Activated CD4-positive, alpha-beta T cell treated with anti-CD3 and anti-CD28 coated beads, Interleukin-2, amount 50 U/mL, for 48 hours (primary cell): ENCODE measurements at regions not wholly inside any gene's neighbourhood (a gene's known extent, or its start where the extent isn't known, plus 50 kb on each side); places are given as distances from the start of the nearest gene placed in this dataset.

Source experiments
- DNase-seq, 2 experiments: peaks; one replicate each; pipeline ENCODE4 v3.0.0-alpha.2; 2020

- DNase-seq, result no peak
These were observed 531.4 kb downstream of the ZIC1 start for GRCh38 chr3:147940405-147941193.

GRCh38 chr3:147941969-147942368 lies 532.8 kb downstream of the ZIC1 start:
- DNase-seq, result no peak

DNA sequence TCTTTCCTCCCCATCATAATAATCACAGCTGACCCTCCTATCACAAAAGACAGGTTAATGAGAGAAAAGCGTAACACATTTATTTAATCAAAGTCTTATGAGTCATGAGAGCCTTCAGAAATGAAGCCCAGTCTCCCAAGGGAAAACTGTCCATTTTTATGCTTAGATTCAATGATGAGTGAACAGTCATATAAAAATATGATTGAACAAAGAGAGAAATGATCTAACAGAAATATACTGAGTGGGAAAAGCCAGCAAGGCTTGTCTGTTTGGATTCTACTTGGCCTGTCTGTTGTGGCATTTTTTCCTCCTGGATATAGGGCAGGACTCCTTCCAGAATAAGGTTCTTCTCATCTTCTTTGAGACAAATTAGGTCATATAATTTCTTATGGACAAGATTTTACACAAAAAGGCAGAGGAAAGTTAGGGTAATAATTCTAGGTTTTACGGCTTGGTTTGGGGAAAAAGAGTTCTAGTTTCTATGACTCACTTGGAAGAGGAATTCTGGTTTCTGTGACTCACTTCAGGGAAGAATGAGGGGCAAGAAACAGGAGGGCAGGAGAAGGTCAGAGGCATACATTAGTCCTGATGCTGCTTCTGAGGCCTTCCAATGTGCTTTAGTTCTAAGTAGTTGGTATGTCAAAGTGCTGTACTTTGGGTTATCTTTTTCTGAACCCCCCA lies 534.2 kb downstream of the ZIC1 start:
- DNase-seq, result no peak

GRCh38 chr3:147945968-147946519 lies 536.9 kb downstream of the ZIC1 start:
- no peak for DNase-seq

DNA sequence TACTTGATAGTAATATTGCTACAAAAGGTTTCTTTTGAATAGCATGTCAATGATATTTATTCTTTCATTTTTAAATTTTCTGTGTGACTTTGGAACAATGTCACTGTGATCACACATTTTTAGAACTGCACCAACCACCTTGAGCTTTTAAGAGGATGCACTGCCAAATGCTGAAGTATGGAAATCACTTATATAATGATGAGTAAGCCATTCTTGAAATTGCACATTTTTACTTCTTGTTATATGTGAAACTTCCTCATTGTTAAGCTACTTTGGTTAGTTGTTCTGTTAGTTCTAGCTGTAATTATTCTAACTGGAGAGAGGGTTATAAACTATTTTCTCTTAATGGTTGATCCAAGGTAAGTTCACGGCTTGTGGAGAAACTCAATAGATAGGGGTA lies 547.5 kb downstream of the ZIC1 start:
- no peak for DNase-seq

DNA sequence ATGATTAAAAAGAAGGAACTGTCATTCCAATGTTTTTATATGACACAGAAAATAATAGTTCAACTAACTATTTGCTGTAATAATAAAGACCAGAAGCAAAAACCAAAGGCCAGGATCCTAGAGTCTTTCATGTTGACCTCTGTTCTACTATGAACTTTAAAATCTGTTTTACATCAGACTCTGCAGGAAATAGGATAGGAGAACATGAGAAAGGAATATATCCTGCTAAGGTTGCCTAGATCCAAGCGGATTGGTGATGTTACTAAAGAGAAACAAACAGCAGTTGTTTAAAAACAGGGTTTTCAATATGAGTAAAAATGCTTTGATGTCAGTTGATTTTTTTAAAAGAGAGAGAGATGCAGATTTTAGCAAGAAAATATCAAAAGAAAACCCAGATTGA lies 549.6 kb downstream of the ZIC1 start:
- no peak for DNase-seq

- DNase-seq, result no peak
These were observed 551.6 kb downstream of the ZIC1 start for GRCh38 chr3:147960786-147961185.

- DNase-seq, result no peak
These were observed 553.4 kb downstream of the ZIC1 start for GRCh38 chr3:147962408-147963164.

- DNase-seq, result no peak
These were observed 554.5 kb downstream of the ZIC1 start for GRCh38 chr3:147963711-147964110.

DNA sequence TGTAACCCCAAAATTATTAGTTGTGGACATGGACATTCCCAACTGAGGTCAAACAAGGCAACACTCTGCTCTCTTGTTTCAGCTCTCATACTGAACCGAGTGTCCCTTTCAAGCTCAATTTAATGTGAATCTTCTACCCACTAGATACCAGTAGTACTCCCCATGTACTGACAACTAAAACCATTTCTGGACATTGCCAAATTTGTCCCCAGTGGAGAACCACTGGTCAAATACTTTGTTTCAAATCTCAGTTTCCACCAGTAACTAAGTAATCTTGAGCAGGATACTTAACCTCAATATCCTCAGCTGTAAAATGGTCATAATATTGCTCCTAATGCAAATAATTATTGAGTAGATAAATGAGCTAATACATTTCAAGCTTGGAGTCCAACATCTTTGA lies 566.0 kb downstream of the ZIC1 start:
- no peak for DNase-seq

GRCh38 chr3:147977001-147977400 lies 567.8 kb downstream of the ZIC1 start:
- no peak for DNase-seq

DNA sequence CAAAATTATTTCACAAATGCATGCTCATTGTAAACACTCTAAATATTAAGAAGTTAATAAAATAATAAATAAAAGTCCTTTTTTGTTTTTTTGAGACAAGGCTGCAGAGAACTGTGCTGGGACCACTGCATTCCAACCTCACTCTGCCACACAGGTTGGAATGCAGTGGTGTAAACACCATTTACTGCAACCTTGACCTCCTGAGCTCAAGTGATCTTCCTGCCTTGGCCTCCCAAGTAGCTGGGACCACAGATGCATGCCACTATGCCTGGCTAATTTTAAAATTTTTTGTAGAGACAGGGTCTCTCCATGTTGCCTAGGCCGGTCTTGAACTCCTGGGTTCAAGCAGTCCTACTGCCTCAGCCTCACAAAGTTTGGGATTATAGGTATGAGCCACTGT lies 578.4 kb downstream of the ZIC1 start:
- no peak for DNase-seq

DNA sequence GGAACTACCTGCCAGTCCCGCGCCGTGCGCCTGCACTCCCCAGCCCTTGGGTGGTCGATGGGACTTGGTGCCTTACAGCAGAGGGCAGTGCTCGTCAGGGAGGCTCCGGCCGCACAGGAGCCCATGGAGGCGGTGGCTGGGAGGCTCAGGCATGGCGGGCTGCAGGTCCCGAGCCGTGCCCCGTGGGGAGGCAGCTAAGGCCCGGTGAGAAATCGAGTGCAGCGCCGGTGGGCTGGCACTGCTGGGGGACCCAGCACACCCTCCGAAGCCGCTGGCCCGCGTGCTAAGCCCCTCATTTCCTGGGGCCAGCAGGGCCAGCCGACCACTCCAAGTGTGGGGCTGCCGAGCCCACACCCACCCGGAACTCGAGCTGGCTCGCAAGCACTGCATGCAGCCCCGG lies 580.2 kb downstream of the ZIC1 start:
- no peak for DNase-seq

GRCh38 chr3:148002705-148003205 lies 593.6 kb downstream of the ZIC1 start:
- DNase-seq, result no peak

DNA sequence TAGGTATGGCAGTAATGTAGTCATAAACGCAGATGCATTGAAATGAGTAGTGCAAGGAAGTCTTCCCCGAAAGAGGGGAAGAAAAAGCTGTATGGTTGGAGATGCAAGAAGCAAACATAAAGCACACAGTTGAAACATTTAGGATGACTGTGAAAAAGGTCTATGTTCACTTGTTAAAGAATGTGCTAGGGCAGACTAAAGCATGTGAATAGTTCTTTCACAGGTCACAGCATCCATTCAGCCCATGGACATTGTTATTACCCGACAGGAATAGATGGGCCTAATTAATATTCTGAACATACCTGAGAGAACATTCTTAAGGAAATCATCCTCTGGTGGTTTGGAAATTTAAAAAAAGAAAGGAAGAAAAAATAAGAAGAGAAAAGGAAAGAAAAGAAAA lies 595.2 kb downstream of the ZIC1 start:
- no peak for DNase-seq

DNA sequence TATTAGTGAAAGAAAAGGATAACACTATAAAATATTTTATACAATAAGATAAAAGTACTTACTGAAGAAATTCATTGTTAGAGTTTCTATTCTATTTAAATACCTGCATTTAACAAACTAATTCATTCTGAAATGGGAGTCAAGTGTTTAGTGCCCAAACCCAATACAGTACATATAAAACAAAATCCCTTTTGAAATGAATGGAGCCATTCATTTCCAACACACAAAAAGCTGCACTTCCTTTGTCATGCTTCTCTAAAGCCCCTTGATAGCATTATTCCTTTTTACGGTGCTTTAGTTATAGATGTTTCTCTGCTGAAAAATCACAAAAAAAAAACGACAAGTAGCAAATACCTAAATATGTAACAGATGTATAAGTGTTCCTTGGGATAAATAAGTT lies 596.3 kb downstream of the ZIC1 start:
- DNase-seq, result no peak

DNA sequence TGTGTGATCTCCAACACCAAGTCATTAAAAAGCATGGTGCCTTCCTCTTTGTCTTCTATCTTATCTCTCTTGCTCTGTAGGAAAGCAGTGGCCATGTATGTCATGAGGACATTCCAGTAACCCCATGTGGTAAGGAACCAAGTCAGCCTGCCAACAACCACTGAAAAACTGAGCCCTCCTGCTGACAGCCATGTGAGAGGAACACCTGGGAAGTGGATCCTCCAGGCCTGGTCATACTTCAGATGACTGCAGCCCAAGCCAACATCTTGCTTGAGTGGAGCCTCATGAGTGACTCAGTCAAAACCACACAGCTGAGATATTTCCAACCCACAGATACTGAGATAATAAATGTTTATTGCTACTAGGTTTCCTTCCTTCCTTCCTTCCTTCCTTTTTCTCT lies 597.3 kb downstream of the ZIC1 start:
- DNase-seq, result no peak

DNA sequence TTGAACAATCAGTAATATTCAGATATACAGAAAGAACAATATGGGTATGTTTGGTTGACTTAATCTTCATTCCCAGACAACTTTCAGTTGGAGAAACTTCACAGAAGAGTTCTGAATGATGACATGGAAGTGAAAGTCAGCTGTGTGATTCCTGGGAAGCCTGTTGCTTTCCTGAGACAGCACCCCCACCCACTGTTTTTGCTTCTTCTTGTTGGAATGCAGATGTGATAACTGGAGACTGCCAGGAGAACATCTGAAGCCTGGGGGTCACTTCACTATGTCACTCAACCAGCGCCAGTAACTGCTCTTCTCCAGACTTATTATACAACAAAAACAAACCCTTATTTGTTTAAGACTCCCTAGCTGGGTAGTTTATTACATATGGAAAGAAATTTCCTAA lies 599.4 kb downstream of the ZIC1 start:
- DNase-seq, result no peak

GRCh38 chr3:148020861-148021260 lies 611.7 kb downstream of the ZIC1 start:
- no peak for DNase-seq

- DNase-seq, result no peak
These were observed 612.2 kb downstream of the ZIC1 start for GRCh38 chr3:148021381-148021780.

DNA sequence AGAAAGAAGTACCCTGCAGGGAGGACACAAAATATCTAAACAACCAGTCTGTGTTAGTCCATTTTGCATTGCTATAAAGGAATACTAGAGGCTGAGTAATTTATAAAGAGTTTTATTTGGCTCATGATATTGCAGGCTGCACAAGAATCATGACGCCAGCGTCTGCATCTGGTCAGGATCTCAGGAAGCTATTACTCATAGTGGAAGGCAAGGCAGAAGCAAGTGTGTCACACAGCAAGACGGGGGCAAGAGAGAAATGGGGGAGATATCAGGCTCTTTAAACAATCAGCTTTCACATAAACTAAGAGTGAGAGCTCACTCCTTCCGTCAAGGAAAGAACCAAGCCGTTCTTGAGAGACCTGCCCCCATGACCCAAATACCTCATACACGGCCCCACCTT lies 614.8 kb downstream of the ZIC1 start:
- DNase-seq, result no peak

- DNase-seq, result no peak
These were observed 616.9 kb downstream of the ZIC1 start for GRCh38 chr3:148026009-148026588.

GRCh38 chr3:148030975-148031374 lies 621.8 kb downstream of the ZIC1 start:
- DNase-seq, result no peak
